ENCODE measurements at regions not wholly inside any gene's neighbourhood (a gene's known extent, or its start where the extent isn't known, plus 50 kb on each side); places are given as distances from the start of the nearest gene placed in this dataset.

GRCh38 chr11:109043315-109043714 is 378.4 kb downstream of the DDX10 start:
- TF ChIP-seq, protein P1, sequence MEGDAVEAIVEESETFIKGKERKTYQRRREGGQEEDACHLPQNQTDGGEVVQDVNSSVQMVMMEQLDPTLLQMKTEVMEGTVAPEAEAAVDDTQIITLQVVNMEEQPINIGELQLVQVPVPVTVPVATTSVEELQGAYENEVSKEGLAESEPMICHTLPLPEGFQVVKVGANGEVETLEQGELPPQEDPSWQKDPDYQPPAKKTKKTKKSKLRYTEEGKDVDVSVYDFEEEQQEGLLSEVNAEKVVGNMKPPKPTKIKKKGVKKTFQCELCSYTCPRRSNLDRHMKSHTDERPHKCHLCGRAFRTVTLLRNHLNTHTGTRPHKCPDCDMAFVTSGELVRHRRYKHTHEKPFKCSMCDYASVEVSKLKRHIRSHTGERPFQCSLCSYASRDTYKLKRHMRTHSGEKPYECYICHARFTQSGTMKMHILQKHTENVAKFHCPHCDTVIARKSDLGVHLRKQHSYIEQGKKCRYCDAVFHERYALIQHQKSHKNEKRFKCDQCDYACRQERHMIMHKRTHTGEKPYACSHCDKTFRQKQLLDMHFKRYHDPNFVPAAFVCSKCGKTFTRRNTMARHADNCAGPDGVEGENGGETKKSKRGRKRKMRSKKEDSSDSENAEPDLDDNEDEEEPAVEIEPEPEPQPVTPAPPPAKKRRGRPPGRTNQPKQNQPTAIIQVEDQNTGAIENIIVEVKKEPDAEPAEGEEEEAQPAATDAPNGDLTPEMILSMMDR (IDR thresholded peaks at IDR 0.05; ENCODE audit: borderline replicate concordance, extremely low read depth, low read length, poor library complexity, severe bottlenecking) = no peak
- TF ChIP-seq EZH2 (IDR thresholded peaks at IDR 0.05; ENCODE audit: borderline replicate concordance, low read depth, low read length, severe bottlenecking) = no peak
